ENCODE measurements at regions not wholly inside any gene's neighbourhood (a gene's known extent, or its start where the extent isn't known, plus 50 kb on each side); places are given as distances from the start of the nearest gene placed in this dataset.

DNA sequence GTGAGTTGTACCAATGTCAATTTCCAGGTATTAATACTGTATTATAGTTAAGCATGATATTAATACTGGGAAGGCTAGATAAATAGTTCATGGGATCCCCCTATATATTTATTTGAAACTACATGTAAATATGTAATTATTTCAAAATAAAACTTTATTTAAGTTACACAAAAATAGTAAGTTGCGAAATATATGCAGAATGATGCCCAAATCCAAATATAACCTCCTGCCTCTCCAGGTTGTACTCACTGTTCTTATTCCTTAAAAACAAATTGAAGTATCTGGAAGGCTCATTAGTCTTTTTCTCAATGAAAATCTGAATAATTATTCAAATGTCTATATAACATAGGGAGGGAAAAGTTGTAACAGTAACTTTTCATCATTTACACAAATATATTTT lies 161.9 kb upstream of the DEFB112 start:
- DNase-seq (ENCODE audit: low spot score) = no peak
- intact Hi-C loops (cut with DNase I) = no loop called here

DNA sequence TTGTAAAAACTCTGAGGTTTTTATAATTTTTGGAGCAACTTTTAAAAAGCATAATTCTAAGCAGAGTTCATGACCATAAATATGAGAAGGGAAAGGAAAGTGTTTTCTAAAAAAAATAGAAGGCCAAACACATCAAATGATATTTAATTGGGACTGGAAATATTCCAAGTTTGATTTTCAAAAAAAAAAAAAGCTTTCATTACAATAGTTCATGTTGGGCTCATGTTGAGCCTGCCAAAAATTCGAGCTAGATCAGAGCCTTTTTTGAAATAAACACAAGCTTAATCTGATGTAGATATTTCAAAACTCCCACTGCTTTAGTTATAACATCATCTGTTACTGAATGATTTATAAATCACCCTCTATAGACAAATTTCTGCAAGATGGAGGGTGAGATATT lies 163.4 kb upstream of the DEFB112 start:
- intact Hi-C loops (cut with DNase I) = no loop called here
- no peak for DNase-seq (ENCODE audit: low spot score)

DNA sequence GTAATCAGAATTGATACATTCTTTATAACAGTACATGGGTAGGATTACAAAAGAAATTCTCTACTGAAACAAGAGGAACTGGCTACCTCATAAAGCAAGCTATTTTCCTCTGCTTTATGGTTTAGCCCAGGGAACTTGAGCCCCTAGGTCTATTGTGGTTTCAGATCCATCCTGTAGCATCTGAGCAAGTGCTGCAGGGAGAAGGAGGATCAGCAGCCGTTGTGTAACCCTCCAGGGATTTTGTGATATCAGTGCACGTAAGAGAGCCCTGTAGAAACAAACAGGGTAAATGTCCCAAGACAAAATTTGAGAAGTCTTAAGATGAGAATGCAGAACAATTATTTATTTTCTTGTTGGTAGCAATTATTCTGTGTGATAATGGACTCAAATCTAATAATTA lies 165.2 kb upstream of the DEFB112 start:
- DNase-seq (ENCODE audit: low spot score) = no peak
- intact Hi-C loops (cut with DNase I) = no loop called here

DNA sequence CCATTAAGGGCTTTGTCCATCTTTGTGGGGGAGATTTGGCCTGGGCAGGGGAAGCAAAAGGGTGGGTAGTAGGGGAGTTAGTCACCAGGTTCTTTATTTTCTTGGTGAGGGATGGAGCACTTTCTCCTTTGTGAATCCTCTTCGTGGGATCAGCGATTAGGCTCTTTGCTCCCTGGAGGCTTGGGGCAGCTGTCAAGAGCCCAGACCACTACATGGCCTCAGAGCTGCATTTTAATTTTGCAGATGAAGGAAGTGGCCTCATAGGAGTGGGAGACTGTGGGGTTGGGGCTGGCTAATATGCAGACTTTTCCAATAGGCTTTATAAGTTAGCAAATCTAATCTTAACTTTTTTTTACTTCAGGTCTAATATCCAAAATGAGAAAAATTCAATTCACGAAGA lies 168.1 kb upstream of the DEFB112 start:
- intact Hi-C loops (cut with DNase I) = no loop called here
- DNase-seq (ENCODE audit: low spot score) = no peak

DNA sequence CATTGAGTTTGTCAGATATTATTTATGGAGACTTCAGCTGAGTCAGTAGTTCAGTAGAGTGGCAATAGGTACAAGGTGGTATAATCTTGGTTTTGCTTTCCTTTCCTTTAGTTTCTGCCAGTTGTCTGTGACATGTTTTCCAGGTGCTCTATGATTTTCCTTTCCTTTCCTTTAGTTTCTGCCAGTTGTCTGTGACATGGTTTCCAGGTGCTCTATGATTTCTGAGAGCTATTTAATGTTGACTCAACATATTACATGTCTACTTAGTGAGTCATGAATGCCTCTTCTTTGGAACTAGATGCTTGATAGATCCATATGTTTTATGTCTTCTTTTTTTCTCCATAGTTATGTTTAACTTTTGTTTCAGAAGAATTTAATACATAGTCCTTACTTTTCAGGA lies 186.4 kb upstream of the DEFB112 start:
- no peak for DNase-seq (ENCODE audit: low spot score)
- intact Hi-C loops (cut with DNase I) = no loop called here

DNA sequence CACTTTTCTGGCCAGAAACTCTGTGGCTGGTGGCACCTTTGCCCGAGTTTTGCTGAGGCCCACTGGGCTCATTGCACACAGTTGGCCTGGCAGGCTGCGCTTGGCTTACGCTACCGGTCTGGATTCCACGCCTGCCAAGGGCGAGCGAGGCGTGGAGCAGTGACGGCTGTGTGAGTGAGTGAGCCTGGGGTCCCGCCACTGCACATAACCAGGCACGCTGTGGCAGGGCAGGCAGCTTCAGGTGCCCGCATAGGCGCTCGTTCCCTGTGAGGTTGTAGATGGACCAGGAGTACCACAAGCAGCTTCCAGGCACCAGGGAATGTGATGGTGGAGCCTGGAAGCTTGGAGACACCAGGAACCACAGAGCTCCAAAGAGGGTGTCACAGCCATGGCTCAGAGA lies 190.1 kb upstream of the DEFB112 start:
- no peak for DNase-seq (ENCODE audit: low spot score)
- intact Hi-C loops (cut with DNase I) = no loop called here

DNA sequence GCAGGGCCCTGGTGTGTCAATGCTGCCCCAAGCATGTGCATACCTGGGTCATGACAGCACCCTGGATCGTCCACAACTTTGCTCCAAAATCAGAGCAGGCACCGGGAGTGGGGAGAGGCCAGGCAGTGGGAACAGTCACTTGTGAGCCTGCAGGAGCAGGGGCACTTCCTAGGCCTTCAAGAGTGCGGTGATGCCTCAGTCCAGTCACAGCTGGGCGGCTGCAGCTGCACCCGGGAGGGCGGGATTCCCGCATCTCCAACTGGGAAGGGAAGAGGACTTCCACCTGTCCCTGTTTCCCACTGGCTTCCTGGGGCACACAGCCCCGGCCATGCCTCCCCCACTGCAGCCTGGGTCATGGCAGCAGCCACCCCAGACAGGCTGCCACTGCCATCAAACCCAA lies 191.3 kb upstream of the DEFB112 start:
- intact Hi-C loops (cut with DNase I) = no loop called here
- no peak for DNase-seq (ENCODE audit: low spot score)

DNA sequence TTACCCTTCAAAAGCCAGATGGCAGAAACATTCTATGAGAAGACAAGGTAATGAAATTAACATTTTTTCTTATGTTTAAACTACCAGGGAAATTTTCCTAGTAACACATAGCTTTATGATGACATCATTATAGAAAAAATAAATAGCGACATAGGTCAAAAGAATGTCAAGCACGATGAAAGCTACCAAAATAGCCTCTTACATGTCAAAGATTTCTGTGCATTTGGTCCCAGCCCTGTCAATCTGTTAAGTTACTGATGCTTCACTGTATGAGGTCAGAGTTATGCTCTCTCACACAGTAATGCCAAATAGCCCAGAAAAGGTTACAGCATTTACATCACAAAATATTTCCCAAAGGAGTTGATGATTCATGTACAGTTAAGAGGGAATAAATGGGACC lies 199.8 kb upstream of the DEFB112 start:
- intact Hi-C loops (cut with DNase I) = no loop called here
- DNase-seq (ENCODE audit: low spot score) = no peak

DNA sequence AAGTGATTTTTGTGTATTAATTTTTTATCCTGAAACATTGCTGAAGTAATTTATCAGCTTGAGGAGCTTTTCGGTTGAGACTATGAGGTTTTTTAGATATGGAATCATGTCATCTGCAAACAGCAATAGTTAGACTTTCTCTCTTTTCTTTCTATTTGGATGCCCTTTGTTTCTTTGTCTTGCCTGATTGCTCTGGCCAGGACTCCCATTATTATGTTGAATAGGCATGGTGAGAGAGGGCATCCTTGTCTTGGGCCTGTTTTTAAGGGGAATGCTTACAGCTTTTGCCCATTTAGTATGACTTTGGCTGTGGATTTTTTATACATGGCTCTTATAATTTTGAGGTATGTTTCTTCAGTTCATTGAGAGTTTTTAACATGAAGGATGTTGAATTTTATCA lies 207.6 kb upstream of the DEFB112 start:
- no peak for DNase-seq (ENCODE audit: low spot score)
- intact Hi-C loops (cut with DNase I) = no loop called here

DNA sequence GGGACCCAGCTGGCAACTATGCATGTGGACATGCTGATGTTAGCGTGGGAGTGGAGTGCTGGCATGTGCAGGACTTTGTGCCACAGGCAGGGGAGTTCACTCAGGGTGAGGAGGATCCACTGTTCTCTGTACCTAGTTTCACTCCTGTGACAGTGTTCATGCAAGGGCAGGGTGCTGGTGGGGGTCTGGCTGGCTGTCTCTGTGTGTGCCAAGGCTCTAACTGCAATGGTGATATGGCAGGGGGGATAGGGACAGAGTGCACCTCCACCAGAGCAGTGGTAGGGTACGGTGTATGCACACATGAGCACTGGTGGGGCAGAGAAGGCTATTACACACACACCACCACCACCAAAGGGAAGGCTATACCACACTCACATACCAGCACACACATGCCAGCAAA lies 210.2 kb upstream of the DEFB112 start:
- no peak for DNase-seq (ENCODE audit: low spot score)
- intact Hi-C loops (cut with DNase I) = no loop called here

DNA sequence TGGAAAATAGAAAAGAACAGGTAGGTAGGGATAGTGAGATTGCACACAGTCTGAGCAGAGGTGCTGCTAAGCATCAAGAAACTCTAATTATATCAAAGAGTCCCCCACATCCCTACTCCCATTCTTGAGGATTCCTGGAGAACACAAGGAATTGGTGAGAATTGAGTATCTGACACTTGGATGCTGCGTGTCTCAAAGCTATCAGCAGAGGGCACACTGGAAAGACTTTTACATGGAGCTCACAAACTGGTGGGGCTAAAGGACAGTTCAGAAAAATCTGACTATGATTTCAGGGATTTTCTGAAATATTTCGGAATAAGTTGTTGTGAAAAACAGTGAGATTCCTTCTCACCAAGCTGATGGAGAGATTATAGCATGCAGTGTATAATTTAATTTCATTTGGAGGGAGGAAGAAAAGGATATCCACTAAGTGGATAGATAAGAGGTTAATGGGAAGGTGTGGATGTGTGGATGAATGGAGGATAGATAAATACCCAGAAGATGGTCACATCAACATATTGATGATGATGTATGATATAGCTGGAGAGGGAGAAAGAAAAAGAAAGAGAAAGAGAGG lies 215.4 kb upstream of the DEFB112 start:
- intact Hi-C loops (cut with DNase I) = no loop called here
- DNase-seq (ENCODE audit: low spot score) = no peak

DNA sequence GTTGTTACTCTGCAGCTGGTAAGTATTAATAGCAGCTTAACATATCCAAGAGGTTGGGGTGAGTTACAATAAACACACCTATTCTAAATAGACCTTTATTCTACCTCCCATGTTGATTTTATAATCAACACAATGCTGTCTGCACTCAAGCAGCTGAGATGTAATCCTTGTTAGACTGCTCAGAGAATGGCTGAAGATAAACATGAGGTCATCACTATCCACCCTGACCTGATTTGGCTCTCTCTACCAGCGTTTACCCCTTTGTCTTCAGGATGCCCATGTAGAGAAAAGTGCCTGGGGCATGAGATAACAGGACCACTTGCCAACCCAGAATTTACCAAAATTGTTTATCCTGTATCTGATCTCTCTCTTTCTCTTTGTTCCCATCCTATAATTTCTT lies 220.7 kb upstream of the DEFB112 start:
- no peak for DNase-seq (ENCODE audit: low spot score)
- intact Hi-C loops (cut with DNase I) = no loop called here

DNA sequence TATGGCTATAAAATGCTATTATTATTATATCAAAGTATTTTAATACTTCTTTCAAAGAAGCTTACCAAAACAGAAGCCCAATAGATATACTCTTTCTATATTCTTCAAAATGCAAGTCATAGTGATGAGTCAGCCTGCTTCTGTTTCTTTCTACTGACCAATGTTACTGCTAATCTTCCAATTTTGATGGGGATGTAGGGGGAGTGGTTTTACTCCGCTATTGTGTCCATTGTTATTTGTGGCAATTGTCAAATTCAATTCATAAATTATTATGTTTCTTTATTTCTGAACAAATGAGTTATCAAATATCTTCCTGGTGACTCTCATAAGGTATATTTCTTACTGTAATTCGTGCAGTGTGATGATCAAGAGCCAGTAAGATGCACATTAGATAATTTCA lies 221.5 kb upstream of the DEFB112 start:
- DNase-seq (ENCODE audit: low spot score) = no peak
- intact Hi-C loops (cut with DNase I) = no loop called here

DNA sequence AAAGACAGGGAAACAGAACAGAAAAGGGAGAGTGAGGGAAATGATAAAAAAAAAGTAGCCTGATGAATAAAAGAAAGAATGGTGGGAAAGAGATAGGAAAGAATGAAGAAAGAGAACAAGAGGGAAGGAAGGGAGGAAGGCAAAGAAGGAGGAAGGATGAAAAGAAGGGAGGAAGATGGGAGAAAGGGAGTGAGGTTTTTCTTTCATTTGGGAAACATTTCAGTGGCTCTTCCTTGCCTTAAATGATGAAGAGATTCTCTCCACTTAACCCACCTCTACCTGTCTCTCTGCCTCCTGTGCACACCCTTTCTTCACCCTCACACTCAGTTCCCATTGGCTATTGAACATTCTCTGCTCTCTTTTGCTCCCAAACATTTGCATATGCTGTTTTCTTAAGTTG lies 222.1 kb upstream of the DEFB112 start:
- no peak for DNase-seq (ENCODE audit: low spot score)
- intact Hi-C loops (cut with DNase I) = no loop called here

DNA sequence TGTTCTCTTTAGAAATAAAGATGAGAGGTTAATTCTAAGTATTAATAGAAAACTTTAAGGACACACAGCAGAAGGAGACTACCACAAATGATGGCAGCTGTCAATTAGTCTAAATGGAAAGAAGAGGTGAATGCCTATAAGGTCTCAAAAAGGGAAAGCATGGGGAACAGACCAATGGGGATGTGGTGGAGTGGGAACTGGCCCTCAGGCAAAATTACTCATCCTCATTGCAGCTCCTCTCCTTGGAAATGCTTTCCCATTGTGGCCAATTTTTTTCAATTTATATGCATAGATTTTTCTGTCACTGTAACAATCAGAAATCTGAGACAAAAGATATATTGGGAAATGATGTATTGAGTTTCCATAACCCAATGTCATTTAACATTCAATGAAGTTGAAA lies 222.9 kb upstream of the DEFB112 start:
- intact Hi-C loops (cut with DNase I) = no loop called here
- no peak for DNase-seq (ENCODE audit: low spot score)

DNA sequence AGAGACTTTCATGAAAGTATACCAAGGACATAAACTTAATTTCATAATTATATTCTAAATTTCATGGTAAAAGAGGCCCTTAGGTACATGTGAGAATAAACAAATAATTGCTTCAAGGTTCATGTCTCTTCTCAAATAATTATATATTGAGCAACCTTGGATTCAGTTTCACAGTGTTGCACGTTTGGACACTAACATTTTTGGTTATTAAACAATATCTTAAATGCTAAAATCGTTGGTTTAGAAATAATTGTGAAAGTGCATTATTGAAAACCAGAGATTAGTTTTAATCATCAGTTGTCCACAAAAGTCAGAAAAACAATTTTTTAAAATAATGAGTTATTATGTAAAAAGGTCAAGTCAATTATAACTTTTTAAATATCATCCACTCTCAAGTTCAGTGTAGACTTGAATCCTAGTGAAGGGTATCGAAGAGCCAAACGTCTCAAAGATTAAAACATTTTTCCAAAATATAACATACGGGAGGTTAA lies 227.1 kb upstream of the DEFB112 start:
- DNase-seq (ENCODE audit: low spot score) = no peak
- intact Hi-C loops (cut with DNase I) = no loop called here

DNA sequence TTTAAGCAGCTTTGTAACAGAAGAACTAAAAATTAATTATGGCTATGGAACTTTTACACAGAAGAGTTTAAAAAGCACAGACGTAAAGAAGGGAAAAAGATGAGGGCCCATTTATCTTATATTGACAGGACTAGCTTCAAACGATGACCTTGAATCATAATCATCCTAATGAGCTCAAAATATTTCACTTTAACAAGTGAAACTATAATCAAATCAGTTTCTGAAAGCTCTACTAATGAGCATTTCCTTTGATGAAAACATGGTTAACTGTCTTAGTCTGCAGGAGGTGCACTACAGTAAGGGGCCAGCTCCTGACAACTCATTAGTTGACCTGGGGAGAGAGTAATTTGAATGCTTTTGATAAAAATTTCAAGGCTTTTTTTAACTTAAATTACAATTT lies 228.0 kb upstream of the DEFB112 start:
- no peak for DNase-seq (ENCODE audit: low spot score)
- intact Hi-C loops (cut with DNase I) = no loop called here

DNA sequence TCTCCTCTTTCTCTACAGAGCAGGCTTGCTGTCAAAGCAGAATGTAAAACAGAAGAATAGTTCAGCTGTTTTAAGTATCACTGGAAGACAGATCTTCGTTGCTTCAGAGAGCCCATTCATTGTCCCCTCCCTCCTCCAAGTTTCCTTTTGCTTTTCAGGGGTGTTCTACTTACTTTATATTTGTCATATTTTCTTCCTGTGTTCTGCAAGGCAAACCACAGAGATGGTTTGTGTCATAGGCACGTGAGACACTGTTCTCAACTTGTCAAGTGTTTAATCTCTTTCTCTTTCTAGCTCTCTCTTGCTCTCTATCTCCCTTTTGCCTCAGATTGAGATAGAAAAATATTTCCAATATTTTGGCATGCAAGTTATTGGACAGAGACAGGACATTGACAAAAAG lies 228.9 kb upstream of the DEFB112 start:
- DNase-seq (ENCODE audit: low spot score) = no peak
- intact Hi-C loops (cut with DNase I) = no loop called here

DNA sequence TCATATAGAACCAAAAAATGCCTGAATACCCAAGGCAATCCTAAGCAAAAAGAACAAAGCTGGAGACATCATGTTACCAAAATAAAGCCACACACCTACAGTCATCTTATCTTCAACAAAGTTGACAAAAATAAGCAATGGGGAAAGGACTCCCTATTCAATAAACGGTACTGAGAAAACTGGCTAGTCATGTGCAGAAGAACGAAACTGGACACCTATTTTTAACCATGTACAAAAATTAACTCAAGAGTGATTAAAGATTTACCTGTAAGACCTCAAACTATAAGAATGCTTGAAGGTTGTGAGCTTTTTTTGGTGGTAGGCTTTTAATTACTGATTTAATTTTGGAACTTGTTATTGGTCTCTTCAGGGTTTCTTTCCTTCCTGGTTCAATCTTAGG lies 236.0 kb upstream of the DEFB112 start:
- intact Hi-C loops (cut with DNase I) = no loop called here
- DNase-seq (ENCODE audit: low spot score) = no peak

DNA sequence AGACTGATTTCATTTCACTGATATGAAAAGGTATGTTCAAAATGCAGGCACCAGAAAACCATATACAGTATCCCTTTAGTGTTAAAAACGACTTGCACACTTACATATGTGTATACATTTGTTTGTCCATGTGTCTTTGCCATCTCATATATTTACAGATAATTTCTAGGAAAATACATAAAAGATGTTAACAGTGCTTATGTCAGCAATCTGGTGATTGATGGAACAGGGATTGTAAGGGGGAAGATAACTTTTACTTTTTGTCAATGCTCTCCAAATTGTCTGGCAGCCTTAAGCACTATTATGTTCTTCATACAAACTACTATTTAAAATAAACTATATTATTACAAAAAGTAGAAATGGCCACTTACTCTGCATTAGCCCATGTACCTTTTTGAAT lies 238.5 kb upstream of the DEFB112 start:
- intact Hi-C loops (cut with DNase I) = no loop called here
- no peak for DNase-seq (ENCODE audit: low spot score)

DNA sequence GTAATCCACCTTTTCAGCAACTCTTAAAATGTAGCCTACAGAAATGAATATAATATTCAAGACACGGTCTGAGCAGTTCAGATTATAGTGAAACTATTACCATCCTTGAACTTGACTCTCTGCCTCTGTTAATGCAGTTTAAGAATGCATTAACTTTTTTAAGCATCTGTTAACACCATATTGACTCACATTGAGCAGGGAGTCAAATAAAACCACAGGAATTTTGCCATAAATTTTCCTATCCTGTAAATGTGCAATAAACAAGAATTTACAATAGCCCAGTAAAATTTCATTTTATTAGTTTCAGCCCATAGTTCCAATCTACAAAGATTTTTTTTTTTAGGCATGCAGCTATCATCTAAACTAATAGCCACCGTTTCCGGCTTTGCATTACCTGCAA lies 239.2 kb upstream of the DEFB112 start:
- no peak for DNase-seq (ENCODE audit: low spot score)
- intact Hi-C loops (cut with DNase I) = no loop called here

DNA sequence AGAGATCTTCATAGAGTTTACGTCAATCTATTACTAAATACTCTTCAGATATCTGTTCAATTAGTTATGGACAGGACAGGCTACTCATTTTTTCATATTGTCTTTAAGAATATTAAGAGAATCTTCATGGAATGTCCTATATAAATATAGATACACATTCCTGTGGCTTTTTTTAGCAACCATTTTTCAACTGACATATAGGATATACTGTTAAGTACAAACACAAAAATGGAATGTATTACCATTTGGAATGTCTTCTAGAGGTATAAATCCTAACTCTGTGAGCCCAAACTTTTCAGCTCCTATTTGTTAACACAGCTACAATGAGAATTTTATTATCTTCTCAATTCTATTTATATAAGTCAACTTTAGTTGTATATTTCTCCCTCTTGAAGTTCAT lies 239.6 kb upstream of the DEFB112 start:
- intact Hi-C loops (cut with DNase I) = no loop called here
- no peak for DNase-seq (ENCODE audit: low spot score)
